ENCODE measurements at regions not wholly inside any gene's neighbourhood (a gene's known extent, or its start where the extent isn't known, plus 50 kb on each side); places are given as distances from the start of the nearest gene placed in this dataset.

GRCh38 chr5:169423580-169424278 lies 122.8 kb upstream of the SLIT3 start:
- WGBS, 2 experiments (ENCODE audit: extremely low coverage in 1 of 2, insufficient coverage in 1 of 2, insufficient read length in 1 of 2, insufficient replicate concordance in 2 of 2, low coverage in 1 of 2, low lambda C conversion rate in 2 of 2, missing lambda C conversion rate in 1 of 2) = 75% methylated on average over 3 of the region's 3 CpGs; no CpG with 5 or more reads in 1 of the 2 experiments
- no peak overlapping the region for H3K27ac ChIP-seq (ENCODE audit: low read depth, low read length)
- no peak for FAIRE-seq
- H3K4me3 ChIP-seq (ENCODE audit: extremely low read depth in 1 of 4, insufficient read depth in 2 of 4, low read depth in 3 of 4, low read length in 4 of 4) = no peak overlapping the region
- no peaks in the 10 kb centered on the region for H3K79me1 ChIP-seq (ENCODE audit: low read depth, low read length)
- DNase-seq (ENCODE audit: low read depth in 1 of 2, low spot score in 2 of 2) = no peak
- no peak overlapping the region for H2BK15ac ChIP-seq (ENCODE audit: low read length)
- no peak overlapping the region for H2BK120ac ChIP-seq (replicated peaks; ENCODE audit: low read depth, low read length)
- H4K91ac ChIP-seq (replicated peaks; ENCODE audit: insufficient read length, low read length) = no peak overlapping the region
- H2BK5ac ChIP-seq (ENCODE audit: low read depth, low read length) = no peak overlapping the region
- H3K23ac ChIP-seq (ENCODE audit: insufficient read length) = no peak overlapping the region
- no peak overlapping the region for H2BK20ac ChIP-seq (ENCODE audit: low read length)
- no peaks in the 10 kb centered on the region for H3K27me3 ChIP-seq (replicated peaks in 1 of 4; ENCODE audit: control insufficient read depth in 3 of 4, extremely low read depth in 1 of 4, insufficient read depth in 3 of 4, low read length in 3 of 4)
- no peaks in the 10 kb centered on the region for H3K36me3 ChIP-seq (ENCODE audit: control insufficient read depth in 2 of 4, insufficient read depth in 4 of 4, low read length in 3 of 4)
- H3K4me2 ChIP-seq (ENCODE audit: insufficient read depth in 1 of 2, low read depth in 2 of 2, low read length in 2 of 2) = no peak overlapping the region
- ChIA-PET CTCF (ENCODE audit: partially characterized antibody) (no interaction called here), POLR2A (ENCODE audit: partially characterized antibody) (no interaction called here)
- H2AK5ac ChIP-seq (ENCODE audit: low read depth, low read length) = no peak overlapping the region
- H3K56ac ChIP-seq (replicated peaks; ENCODE audit: insufficient read length, low read depth, low read length) = no peak overlapping the region
- H3K23me2 ChIP-seq (ENCODE audit: low read depth, low read length) = no peaks in the 10 kb centered on the region
- no peaks in the 10 kb centered on the region for H3K9me3 ChIP-seq (ENCODE audit: insufficient read depth in 2 of 2, low read depth in 1 of 2, low read length in 1 of 2)
- H4K5ac ChIP-seq (ENCODE audit: insufficient read length, low read depth, low read length) = no peak overlapping the region
- no peak overlapping the region for H3K18ac ChIP-seq (ENCODE audit: extremely low read depth, low read length)
- no peak overlapping the region for H3K4ac ChIP-seq (replicated peaks; ENCODE audit: insufficient read length, low read depth, low read length)
- H3K79me2 ChIP-seq (ENCODE audit: control insufficient read depth in 1 of 2, insufficient read depth in 2 of 2, low read length in 2 of 2) = no peaks in the 10 kb centered on the region
- peaks cover 0 to 12% (median 5%) of the 10 kb centered on the region in 4 experiments; a peak in 4 of 7 replicates for H3K4me1 ChIP-seq (replicated peaks in 1 of 4; ENCODE audit: control insufficient read depth in 3 of 4, insufficient read depth in 4 of 4, low read length in 3 of 4)
- no peak overlapping the region for H2BK12ac ChIP-seq (ENCODE audit: low read depth, low read length)
- H3K14ac ChIP-seq (ENCODE audit: insufficient read length) = no peak overlapping the region
- H3K9ac ChIP-seq (replicated peaks in 1 of 4; ENCODE audit: extremely low read depth in 1 of 4, low read depth in 3 of 4, low read length in 3 of 4) = no peak overlapping the region
- no peak overlapping the region; the same call in 1 of the 2 replicates for H2AFZ ChIP-seq (ENCODE audit: low read length)
- H4K20me1 ChIP-seq (replicated peaks in 1 of 2; ENCODE audit: control insufficient read depth in 1 of 2, insufficient read depth in 2 of 2, low read length in 2 of 2) = no peaks in the 10 kb centered on the region
- H4K8ac ChIP-seq (ENCODE audit: extremely low read depth, insufficient read depth, low read length) = no peak overlapping the region
- TF ChIP-seq GTF2F1 (IDR thresholded peaks at IDR 0.05; ENCODE audit: borderline replicate concordance, low read depth, low read length) (no peak), CBX8 (IDR thresholded peaks at IDR 0.05; ENCODE audit: borderline replicate concordance, low read depth, low read length) (no peak), SIX5 (IDR thresholded peaks at IDR 0.05; ENCODE audit: low read depth, low read length) (no peak), EGR1 (IDR thresholded peaks at IDR 0.05; ENCODE audit: borderline replicate concordance, low read depth, low read length) (no peak), SRF (IDR thresholded peaks at IDR 0.05; ENCODE audit: low read depth, low read length) (no peak), CHD1 (IDR thresholded peaks at IDR 0.05; ENCODE audit: low read depth, low read length) (no peak), MAFK (IDR thresholded peaks at IDR 0.05; ENCODE audit: low read depth, low read length) (no peak), BACH1 (IDR thresholded peaks at IDR 0.05; ENCODE audit: low read length) (no peak), NANOG (IDR thresholded peaks at IDR 0.05; ENCODE audit: insufficient read depth, low read depth, low read length, poor library complexity, severe bottlenecking) (no peak), CTCF (IDR thresholded peaks at IDR 0.05; ENCODE audit: control extremely low read depth in 1 of 3, insufficient read depth in 1 of 3, low read depth in 1 of 3, low read length in 3 of 3) (no peak), RAD21 (IDR thresholded peaks at IDR 0.05 in 1 of 2, conservative IDR thresholded peaks at IDR 0.05 in 1 of 2; ENCODE audit: low read depth in 2 of 2, low read length in 2 of 2) (no peak)

Data from H1 (cell line).